ENCODE measurements at regions not wholly inside any gene's neighbourhood (a gene's known extent, or its start where the extent isn't known, plus 50 kb on each side); places are given as distances from the start of the nearest gene placed in this dataset.

GRCh38 chr3:22161315-22161714 is 410.3 kb upstream of the ZNF385D start:
- TF ChIP-seq CTCF (IDR thresholded peaks at IDR 0.05; ENCODE audit: low read length) (no peak), EZH2 (IDR thresholded peaks at IDR 0.05; ENCODE audit: borderline replicate concordance, low read length) (no peak)
